ENCODE measurements at regions not wholly inside any gene's neighbourhood (a gene's known extent, or its start where the extent isn't known, plus 50 kb on each side); places are given as distances from the start of the nearest gene placed in this dataset.

DNA sequence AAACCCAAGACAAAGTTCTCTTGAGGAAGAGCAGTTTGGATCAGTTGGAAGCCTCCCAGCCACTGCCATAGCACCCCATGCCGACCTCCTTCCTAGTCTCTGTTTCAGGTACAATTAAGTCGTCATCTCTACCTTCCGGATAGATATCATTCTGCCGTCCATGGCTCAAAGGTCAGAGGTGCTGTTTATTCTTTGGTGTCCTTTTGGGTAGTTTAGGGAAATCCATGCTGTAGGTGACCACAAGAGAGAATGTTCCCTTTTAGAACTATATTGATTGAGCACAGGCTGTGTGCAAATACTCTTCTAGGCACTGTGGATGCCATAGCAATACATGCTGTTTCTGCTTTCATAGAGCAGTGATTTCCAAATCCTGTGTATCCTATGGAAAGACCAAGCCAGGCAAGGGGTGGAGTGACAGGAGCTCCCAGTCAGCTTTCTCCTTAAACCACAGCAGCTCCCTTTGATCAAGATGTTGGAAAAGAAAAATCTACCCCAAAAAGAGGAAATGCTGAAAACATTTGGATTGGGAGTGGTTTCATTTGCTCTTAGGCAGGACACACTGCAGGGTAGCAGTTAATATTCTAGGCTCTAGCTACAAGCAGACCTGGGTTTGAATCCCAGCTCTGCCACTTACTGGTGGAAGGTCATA lies 127.9 kb downstream of the PALM2AKAP2 start:
- TF ChIP-seq POLR2AphosphoS5 (IDR thresholded peaks at IDR 0.05): no peak
- no peak for TF ChIP-seq POLR2A (IDR thresholded peaks at IDR 0.05)
- no peak for TF ChIP-seq CTCF (IDR thresholded peaks at IDR 0.05)
